ENCODE measurements at regions not wholly inside any gene's neighbourhood (a gene's known extent, or its start where the extent isn't known, plus 50 kb on each side); places are given as distances from the start of the nearest gene placed in this dataset.

DNA sequence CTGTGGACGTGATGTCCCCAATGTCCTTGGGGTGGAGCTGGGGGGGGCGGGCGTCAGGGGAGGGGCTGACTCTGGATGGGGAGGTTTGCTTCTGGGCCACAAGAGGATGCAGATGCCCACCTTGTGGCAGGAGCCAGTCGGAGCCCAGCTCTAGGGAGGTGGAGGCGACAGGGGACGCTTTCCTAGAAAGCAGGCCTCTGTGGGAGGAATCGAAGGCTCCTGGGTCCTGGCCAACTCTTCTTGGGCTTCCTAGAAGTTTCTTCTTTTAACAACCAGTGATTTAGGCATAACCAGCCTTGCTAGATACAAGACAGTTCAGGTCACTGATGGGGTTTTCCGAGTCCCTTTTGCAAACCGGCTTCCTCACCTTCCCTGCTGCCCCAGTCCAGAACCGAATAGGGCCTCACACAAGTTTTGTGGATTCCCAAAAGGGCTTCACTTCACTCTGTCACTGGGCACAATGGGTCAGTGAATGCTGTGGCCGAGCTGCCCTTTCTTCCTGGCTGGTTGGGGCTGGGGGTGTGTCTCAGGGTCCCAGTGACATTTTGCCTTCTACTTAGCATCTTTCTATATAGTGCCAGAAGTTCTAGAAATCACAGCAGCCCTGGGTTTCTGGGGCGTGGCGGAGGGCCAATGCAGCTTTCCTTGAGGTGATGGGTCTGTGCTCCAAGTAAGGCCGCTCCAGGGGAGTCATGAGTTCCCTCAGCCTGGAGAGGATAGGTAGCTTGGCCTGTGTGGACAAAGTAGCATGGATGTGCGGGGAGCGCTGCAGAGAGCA, 78.4 kb upstream of the FOXP4 start:
- no peaks in the 10 kb centered on the region for H4K20me1 ChIP-seq (ENCODE audit: insufficient read depth)
- ChIA-PET CTCF (interaction anchor here (1.2 to 1.8 kb wide), 3 partner anchors 100 to 215 kb away, joined by 3 to 10 read pairs (median 6); no protein-coding TSS in a partner anchor), POLR2A (no interaction called here)
- no peaks in the 10 kb centered on the region for H3K79me2 ChIP-seq (ENCODE audit: insufficient read depth)
- DNase-seq: no peak
- no peak overlapping the region for H3K27ac ChIP-seq (ENCODE audit: low read depth in 2 of 2, low read length in 1 of 2)
- no peak overlapping the region for H3K9ac ChIP-seq
- H3K9me2 ChIP-seq: no peaks in the 10 kb centered on the region
- H3K4me2 ChIP-seq: no peak overlapping the region
- WGBS (ENCODE audit: low lambda C conversion rate): 88% methylated on average over 16 of the region's 16 CpGs
- peaks cover 0 to 5% of the 10 kb centered on the region in 2 experiments; a peak in 1 of 4 replicates for H3K4me1 ChIP-seq (ENCODE audit: control insufficient read depth in 1 of 2, insufficient read depth in 2 of 2, low read depth in 1 of 2, low read length in 1 of 2)
- no peaks in the 10 kb centered on the region for H3F3A ChIP-seq (replicated peaks; ENCODE audit: insufficient read depth)
- H3K9me3 ChIP-seq: no peaks in the 10 kb centered on the region
- no peak overlapping the region for H3K4me3 ChIP-seq (ENCODE audit: low read depth in 2 of 2, low read length in 1 of 2)
- TF ChIP-seq FOSL2 (IDR thresholded peaks at IDR 0.05; ENCODE audit: borderline replicate concordance, low read depth) (no peak), FOXM1 (IDR thresholded peaks at IDR 0.05; ENCODE audit: low read depth) (no peak), GABPA (IDR thresholded peaks at IDR 0.05; ENCODE audit: low read depth) (no peak), SMC3 (IDR thresholded peaks at IDR 0.05; ENCODE audit: low read depth, low read length) (no peak), YY1 (IDR thresholded peaks at IDR 0.05; ENCODE audit: low read depth) (no peak), FOXJ3 (CRISPR knock-in tag; IDR thresholded peaks at IDR 0.05) (no peak), RCOR1 (IDR thresholded peaks at IDR 0.05; ENCODE audit: low read length) (no peak), TCF12 (IDR thresholded peaks at IDR 0.05) (no peak), ELF1 (IDR thresholded peaks at IDR 0.05) (no peak), MEF2A (IDR thresholded peaks at IDR 0.05; ENCODE audit: borderline replicate concordance, low read depth) (no peak), RAD21 (IDR thresholded peaks at IDR 0.05; ENCODE audit: low read length) (no peak)
- TF ChIP-seq, protein P1, sequence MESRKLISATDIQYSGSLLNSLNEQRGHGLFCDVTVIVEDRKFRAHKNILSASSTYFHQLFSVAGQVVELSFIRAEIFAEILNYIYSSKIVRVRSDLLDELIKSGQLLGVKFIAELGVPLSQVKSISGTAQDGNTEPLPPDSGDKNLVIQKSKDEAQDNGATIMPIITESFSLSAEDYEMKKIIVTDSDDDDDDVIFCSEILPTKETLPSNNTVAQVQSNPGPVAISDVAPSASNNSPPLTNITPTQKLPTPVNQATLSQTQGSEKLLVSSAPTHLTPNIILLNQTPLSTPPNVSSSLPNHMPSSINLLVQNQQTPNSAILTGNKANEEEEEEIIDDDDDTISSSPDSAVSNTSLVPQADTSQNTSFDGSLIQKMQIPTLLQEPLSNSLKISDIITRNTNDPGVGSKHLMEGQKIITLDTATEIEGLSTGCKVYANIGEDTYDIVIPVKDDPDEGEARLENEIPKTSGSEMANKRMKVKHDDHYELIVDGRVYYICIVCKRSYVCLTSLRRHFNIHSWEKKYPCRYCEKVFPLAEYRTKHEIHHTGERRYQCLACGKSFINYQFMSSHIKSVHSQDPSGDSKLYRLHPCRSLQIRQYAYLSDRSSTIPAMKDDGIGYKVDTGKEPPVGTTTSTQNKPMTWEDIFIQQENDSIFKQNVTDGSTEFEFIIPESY (IDR thresholded peaks at IDR 0.05; ENCODE audit: borderline replicate concordance, low read depth): no peak
- TF ChIP-seq, protein P2, sequence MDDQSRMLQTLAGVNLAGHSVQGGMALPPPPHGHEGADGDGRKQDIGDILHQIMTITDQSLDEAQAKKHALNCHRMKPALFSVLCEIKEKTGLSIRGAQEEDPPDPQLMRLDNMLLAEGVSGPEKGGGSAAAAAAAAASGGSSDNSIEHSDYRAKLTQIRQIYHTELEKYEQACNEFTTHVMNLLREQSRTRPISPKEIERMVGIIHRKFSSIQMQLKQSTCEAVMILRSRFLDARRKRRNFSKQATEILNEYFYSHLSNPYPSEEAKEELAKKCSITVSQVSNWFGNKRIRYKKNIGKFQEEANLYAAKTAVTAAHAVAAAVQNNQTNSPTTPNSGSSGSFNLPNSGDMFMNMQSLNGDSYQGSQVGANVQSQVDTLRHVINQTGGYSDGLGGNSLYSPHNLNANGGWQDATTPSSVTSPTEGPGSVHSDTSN (IDR thresholded peaks at IDR 0.05): no peak
- TF ChIP-seq, protein P3, sequence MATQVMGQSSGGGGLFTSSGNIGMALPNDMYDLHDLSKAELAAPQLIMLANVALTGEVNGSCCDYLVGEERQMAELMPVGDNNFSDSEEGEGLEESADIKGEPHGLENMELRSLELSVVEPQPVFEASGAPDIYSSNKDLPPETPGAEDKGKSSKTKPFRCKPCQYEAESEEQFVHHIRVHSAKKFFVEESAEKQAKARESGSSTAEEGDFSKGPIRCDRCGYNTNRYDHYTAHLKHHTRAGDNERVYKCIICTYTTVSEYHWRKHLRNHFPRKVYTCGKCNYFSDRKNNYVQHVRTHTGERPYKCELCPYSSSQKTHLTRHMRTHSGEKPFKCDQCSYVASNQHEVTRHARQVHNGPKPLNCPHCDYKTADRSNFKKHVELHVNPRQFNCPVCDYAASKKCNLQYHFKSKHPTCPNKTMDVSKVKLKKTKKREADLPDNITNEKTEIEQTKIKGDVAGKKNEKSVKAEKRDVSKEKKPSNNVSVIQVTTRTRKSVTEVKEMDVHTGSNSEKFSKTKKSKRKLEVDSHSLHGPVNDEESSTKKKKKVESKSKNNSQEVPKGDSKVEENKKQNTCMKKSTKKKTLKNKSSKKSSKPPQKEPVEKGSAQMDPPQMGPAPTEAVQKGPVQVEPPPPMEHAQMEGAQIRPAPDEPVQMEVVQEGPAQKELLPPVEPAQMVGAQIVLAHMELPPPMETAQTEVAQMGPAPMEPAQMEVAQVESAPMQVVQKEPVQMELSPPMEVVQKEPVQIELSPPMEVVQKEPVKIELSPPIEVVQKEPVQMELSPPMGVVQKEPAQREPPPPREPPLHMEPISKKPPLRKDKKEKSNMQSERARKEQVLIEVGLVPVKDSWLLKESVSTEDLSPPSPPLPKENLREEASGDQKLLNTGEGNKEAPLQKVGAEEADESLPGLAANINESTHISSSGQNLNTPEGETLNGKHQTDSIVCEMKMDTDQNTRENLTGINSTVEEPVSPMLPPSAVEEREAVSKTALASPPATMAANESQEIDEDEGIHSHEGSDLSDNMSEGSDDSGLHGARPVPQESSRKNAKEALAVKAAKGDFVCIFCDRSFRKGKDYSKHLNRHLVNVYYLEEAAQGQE (IDR thresholded peaks at IDR 0.05; ENCODE audit: low read depth, low read length): no peak
- H3K36me3 ChIP-seq (replicated peaks in 1 of 2; ENCODE audit: control insufficient read depth in 1 of 2, insufficient read depth in 2 of 2, low read length in 1 of 2): no peaks in the 10 kb centered on the region
- no peak overlapping the region for H2AFZ ChIP-seq (ENCODE audit: low read depth)
- no peaks in the 10 kb centered on the region for H3K27me3 ChIP-seq (ENCODE audit: insufficient read depth)

Measured in SK-N-SH (cell line).